ENCODE measurements at regions not wholly inside any gene's neighbourhood (a gene's known extent, or its start where the extent isn't known, plus 50 kb on each side); places are given as distances from the start of the nearest gene placed in this dataset.

DNA sequence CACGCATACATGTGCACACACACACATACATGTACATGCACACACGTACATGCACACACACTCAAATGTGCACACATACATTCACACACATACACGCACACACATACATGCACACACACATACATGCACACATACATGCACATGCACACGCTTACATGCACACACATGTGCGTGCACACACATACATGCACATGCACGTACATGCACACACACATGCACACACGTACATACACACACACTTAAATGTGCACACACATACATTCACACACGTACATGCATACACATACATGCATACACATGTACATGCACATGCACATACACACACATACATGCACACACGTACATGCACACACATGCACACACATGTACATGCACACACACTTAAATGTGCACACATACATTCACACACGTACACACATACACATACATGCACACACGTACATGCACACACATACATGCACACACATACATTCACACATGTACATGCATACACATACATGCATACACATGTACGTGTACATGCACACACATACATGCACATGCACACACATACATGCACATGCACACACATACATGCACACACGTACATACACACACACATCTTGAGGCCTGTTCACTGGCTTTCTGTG lies 283.7 kb upstream of the ID2 start:
- Histone ChIP-seq H3K4me3 (ENCODE audit: low read depth, low read length, poor library complexity, severe bottlenecking) (no peak overlapping the region), H3K9me3 (ENCODE audit: low read depth, low read length, poor library complexity, severe bottlenecking) (no peaks in the 10 kb centered on the region), H3K4me1 (ENCODE audit: insufficient read depth, low read length, poor library complexity, severe bottlenecking) (peaks cover 31% of the 10 kb centered on the region), H3K27ac (ENCODE audit: low read depth, low read length, poor library complexity, severe bottlenecking) (peak overlapping the region; percentile 31), H3K36me3 (ENCODE audit: insufficient read depth, low read length, poor library complexity, severe bottlenecking) (no peaks in the 10 kb centered on the region), H3K27me3 (replicated peaks; ENCODE audit: insufficient read depth, low read depth, low read length, poor library complexity) (no peaks in the 10 kb centered on the region)
- intact Hi-C loops (cut with micrococcal nuclease; ENCODE audit: unreplicated experiment): loop anchor here (10.0 kb wide), 1 partner anchor 357 kb away; no protein-coding TSS in a partner anchor
- DNase-seq (ENCODE audit: low spot score): no peak
- CTCF ChIA-PET: no interaction called here
- POLR2A ChIA-PET (ENCODE audit: low non-redundant PET): no interaction called here
- no peak for TF ChIP-seq EZH2 (IDR thresholded peaks at IDR 0.05; ENCODE audit: borderline replicate concordance, low read depth, low read length, poor library complexity, severe bottlenecking)
- TF ChIP-seq, protein P1, sequence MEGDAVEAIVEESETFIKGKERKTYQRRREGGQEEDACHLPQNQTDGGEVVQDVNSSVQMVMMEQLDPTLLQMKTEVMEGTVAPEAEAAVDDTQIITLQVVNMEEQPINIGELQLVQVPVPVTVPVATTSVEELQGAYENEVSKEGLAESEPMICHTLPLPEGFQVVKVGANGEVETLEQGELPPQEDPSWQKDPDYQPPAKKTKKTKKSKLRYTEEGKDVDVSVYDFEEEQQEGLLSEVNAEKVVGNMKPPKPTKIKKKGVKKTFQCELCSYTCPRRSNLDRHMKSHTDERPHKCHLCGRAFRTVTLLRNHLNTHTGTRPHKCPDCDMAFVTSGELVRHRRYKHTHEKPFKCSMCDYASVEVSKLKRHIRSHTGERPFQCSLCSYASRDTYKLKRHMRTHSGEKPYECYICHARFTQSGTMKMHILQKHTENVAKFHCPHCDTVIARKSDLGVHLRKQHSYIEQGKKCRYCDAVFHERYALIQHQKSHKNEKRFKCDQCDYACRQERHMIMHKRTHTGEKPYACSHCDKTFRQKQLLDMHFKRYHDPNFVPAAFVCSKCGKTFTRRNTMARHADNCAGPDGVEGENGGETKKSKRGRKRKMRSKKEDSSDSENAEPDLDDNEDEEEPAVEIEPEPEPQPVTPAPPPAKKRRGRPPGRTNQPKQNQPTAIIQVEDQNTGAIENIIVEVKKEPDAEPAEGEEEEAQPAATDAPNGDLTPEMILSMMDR (conservative IDR thresholded peaks at IDR 0.05; ENCODE audit: low read depth, low read length): no peak
- BruUV-seq (replicated peaks): no TSS peak

GRCh38 chr2:8399731-8400130 lies 282.1 kb upstream of the ID2 start:
- Histone ChIP-seq H3K4me1 (ENCODE audit: insufficient read depth, low read length, poor library complexity, severe bottlenecking) (peaks cover 31% of the 10 kb centered on the region), H3K27ac (ENCODE audit: low read depth, low read length, poor library complexity, severe bottlenecking) (no peak overlapping the region), H3K4me3 (ENCODE audit: low read depth, low read length, poor library complexity, severe bottlenecking) (no peak overlapping the region), H3K27me3 (replicated peaks; ENCODE audit: insufficient read depth, low read depth, low read length, poor library complexity) (no peaks in the 10 kb centered on the region), H3K36me3 (ENCODE audit: insufficient read depth, low read length, poor library complexity, severe bottlenecking) (no peaks in the 10 kb centered on the region), H3K9me3 (ENCODE audit: low read depth, low read length, poor library complexity, severe bottlenecking) (no peaks in the 10 kb centered on the region)
- TF ChIP-seq, protein P1 (conservative IDR thresholded peaks at IDR 0.05; ENCODE audit: low read depth, low read length): no peak
- no peak for TF ChIP-seq EZH2 (IDR thresholded peaks at IDR 0.05; ENCODE audit: borderline replicate concordance, low read depth, low read length, poor library complexity, severe bottlenecking)
- POLR2A ChIA-PET (ENCODE audit: low non-redundant PET): no interaction called here
- intact Hi-C loops (cut with micrococcal nuclease; ENCODE audit: unreplicated experiment): loop anchor here (10.0 kb wide), 1 partner anchor 355 kb away; no protein-coding TSS in a partner anchor
- no TSS peak for BruUV-seq (replicated peaks)
- DNase-seq (ENCODE audit: low spot score): no peak
- CTCF ChIA-PET: no interaction called here

DNA sequence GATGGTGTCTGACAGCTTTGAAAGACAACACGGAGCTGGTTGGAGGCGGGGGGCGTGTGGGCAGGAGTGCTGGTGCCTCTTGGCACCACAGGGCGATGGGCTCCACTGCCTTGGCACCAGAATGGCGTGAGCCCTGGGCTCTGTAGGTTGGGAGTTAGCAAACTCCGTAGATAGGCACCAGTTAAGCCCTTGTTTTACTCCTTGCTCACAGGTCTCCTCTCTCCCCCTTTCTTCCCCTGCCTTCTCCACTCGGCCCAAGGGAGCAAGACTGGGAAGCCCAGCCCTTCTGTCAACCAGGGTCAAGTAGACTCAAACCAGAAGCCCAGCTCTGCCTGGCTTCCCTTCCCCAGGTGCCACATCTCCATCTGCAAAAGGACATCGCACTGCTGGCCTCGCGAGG lies 281.7 kb upstream of the ID2 start:
- Histone ChIP-seq H3K4me1 (ENCODE audit: insufficient read depth, low read length, poor library complexity, severe bottlenecking) (peaks cover 29% of the 10 kb centered on the region), H3K27me3 (replicated peaks; ENCODE audit: insufficient read depth, low read depth, low read length, poor library complexity) (no peaks in the 10 kb centered on the region), H3K9me3 (ENCODE audit: low read depth, low read length, poor library complexity, severe bottlenecking) (no peaks in the 10 kb centered on the region), H3K4me3 (ENCODE audit: low read depth, low read length, poor library complexity, severe bottlenecking) (no peak overlapping the region), H3K36me3 (ENCODE audit: insufficient read depth, low read length, poor library complexity, severe bottlenecking) (no peaks in the 10 kb centered on the region), H3K27ac (ENCODE audit: low read depth, low read length, poor library complexity, severe bottlenecking) (no peak overlapping the region)
- POLR2A ChIA-PET (ENCODE audit: low non-redundant PET): no interaction called here
- TF ChIP-seq EZH2 (IDR thresholded peaks at IDR 0.05; ENCODE audit: borderline replicate concordance, low read depth, low read length, poor library complexity, severe bottlenecking): no peak
- TF ChIP-seq, protein P1 (conservative IDR thresholded peaks at IDR 0.05; ENCODE audit: low read depth, low read length): no peak
- BruUV-seq (replicated peaks): no TSS peak
- DNase-seq (ENCODE audit: low spot score): no peak
- intact Hi-C loops (cut with micrococcal nuclease; ENCODE audit: unreplicated experiment): no loop called here
- CTCF ChIA-PET: no interaction called here
